Natural killer cell (primary cell): ENCODE measurements at regions not wholly inside any gene's neighbourhood (a gene's known extent, or its start where the extent isn't known, plus 50 kb on each side); places are given as distances from the start of the nearest gene placed in this dataset.

Source experiments
- ATAC-seq, 3 donors: fragments of 150-1000 bp in 2 of 3; fragments of 200-7000 bp in 1 of 3; cut with Tn5 transposase; 1 replicate in 1 of 3; 2 replicates in 2 of 3; pipeline ENCODE4 v1.10.0; 2021; ENCODE audit warnings: mild to moderate bottlenecking in 2 of 3, moderate library complexity in 2 of 3
- DNase-seq, 2 donors: peaks; one replicate each; pipeline versions ENCODE4 v3.0.0 to v3.0.0-alpha.2; 2013 to 2021; ENCODE audit warnings: mixed read lengths in 1 of 2
- H3K27ac ChIP-seq: one replicate; pipeline ENCODE4 v1.5.1; 2013; ENCODE audit warnings: mild to moderate bottlenecking, low read length
- H3K27me3 ChIP-seq: one replicate; pipeline ENCODE4 v1.6.1; 2013; ENCODE audit warnings: low read length; ENCODE audit not compliant: control insufficient read depth, insufficient read depth
- H3K36me3 ChIP-seq: one replicate; pipeline ENCODE4 v1.6.1; 2013; ENCODE audit warnings: low read length; ENCODE audit not compliant: control insufficient read depth, insufficient read depth
- H3K4me1 ChIP-seq: one replicate; pipeline ENCODE4 v1.6.1; 2013; ENCODE audit warnings: low read length; ENCODE audit not compliant: control insufficient read depth, insufficient read depth
- H3K4me3 ChIP-seq: one replicate; pipeline ENCODE4 v1.5.1; 2013; ENCODE audit warnings: low read length
- H3K9me3 ChIP-seq: one replicate; pipeline ENCODE4 v1.6.1; 2013; ENCODE audit warnings: low read length; ENCODE audit not compliant: control insufficient read depth, insufficient read depth
- H3K27ac Mint-ChIP-seq, 2 donors: one replicate each; pipeline ENCODE4 v1.8.0; 2022; ENCODE audit warnings: mild to moderate bottlenecking in 2 of 2, mixed read lengths in 2 of 2, moderate library complexity in 1 of 2
- H3K27me3 Mint-ChIP-seq, 2 donors: one replicate each; pipeline ENCODE4 v1.8.0; 2022; ENCODE audit warnings: low read depth in 2 of 2, mixed read lengths in 2 of 2
- H3K36me3 Mint-ChIP-seq: one replicate; pipeline ENCODE4 v1.8.0; 2022; ENCODE audit warnings: mixed read lengths
- H3K4me1 Mint-ChIP-seq, 2 donors: one replicate each; pipeline ENCODE4 v1.8.0; 2022; ENCODE audit warnings: mixed read lengths in 2 of 2
- H3K4me3 Mint-ChIP-seq: one replicate; pipeline ENCODE4 v1.8.0; 2022; ENCODE audit warnings: mild to moderate bottlenecking, moderate library complexity, mixed read lengths
- H3K9me3 Mint-ChIP-seq, 2 donors: one replicate each; pipeline ENCODE4 v1.8.0; 2022; ENCODE audit warnings: mixed read lengths in 2 of 2
- CTCF ChIP-seq: fragments of 200-600 bp; IDR thresholded peaks from one replicate; pipeline ENCODE4 v1.8.0; 2022; ENCODE audit warnings: antibody characterized with exemption
- WGBS: methylation state at CpG from one replicate; pipeline ENCODE4 v1.1.7; 2013; ENCODE audit warnings: missing lambda C conversion rate; ENCODE audit not compliant: insufficient coverage; 5-methylcytosine and 5-hydroxymethylcytosine counted together
- intact Hi-C: fragments of 100-400 bp; cut with micrococcal nuclease; formaldehyde crosslinking; loops from one replicate; pipeline ENCODE4 v1.14.2; 2022

- Histone ChIP-seq H3K4me1 (peaks cover 14% of the 10 kb centered on the region), H3K9me3 (no peaks in the 10 kb centered on the region), H3K27me3 (peaks cover 14% of the 10 kb centered on the region), H3K27ac (no peak overlapping the region), H3K36me3 (no peaks in the 10 kb centered on the region), H3K4me3 (no peak overlapping the region)
- Mint-ChIP-seq H3K27me3 (peaks cover 37 to 60% of the 10 kb centered on the region in 2 donors), H3K27ac (peak overlapping the region in 1 of 2 donors; percentile 41), H3K4me1 (peaks cover 6 to 13% of the 10 kb centered on the region in 2 donors), H3K36me3 (no peaks in the 10 kb centered on the region), H3K9me3 (no peaks in the 10 kb centered on the region), H3K4me3 (peak overlapping the region; percentile 53)
- no peak for TF ChIP-seq CTCF
- no peak for ATAC-seq
- intact Hi-C loops: no loop called here
- 84% methylated on average over 4 of the region's 4 CpGs for WGBS
- no peak for DNase-seq
These were observed 63.2 kb upstream of the HES1 start for GRCh38 chr3:194072691-194073279.

DNA sequence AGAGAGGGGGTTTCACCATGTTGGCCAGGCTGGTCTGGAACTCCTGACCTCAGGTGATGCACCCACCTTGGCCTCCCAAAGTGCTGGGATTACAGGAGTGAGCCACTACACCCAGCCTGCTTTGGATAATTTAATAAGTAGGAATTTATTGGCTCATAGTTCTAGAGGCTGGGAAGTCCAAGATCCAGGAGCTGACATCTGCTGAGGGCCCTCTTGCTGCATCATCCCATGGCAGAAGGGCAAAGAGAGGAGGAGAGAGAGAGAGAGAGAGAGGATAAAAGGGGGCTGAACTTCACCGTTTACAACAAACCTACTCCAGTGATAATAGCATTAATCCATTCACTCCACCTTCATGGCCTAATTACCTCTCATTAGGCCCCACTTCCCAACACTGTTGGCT is 62.0 kb upstream of the HES1 start:
- WGBS: 86% methylated on average over 1 of the region's 1 CpG
- no peaks in the 10 kb centered on the region for H3K9me3 Mint-ChIP-seq
- Histone ChIP-seq H3K4me1 (peaks cover 14% of the 10 kb centered on the region), H3K36me3 (no peaks in the 10 kb centered on the region), H3K4me3 (no peak overlapping the region), H3K27ac (no peak overlapping the region), H3K9me3 (no peaks in the 10 kb centered on the region), H3K27me3 (peaks cover 14% of the 10 kb centered on the region)
- H3K27ac Mint-ChIP-seq: no peak overlapping the region
- no peak overlapping the region for H3K4me3 Mint-ChIP-seq
- peaks cover 44 to 72% of the 10 kb centered on the region in 2 donors for H3K27me3 Mint-ChIP-seq
- no peaks in the 10 kb centered on the region for H3K36me3 Mint-ChIP-seq
- intact Hi-C loops: no loop called here
- no peak for TF ChIP-seq CTCF
- H3K4me1 Mint-ChIP-seq: peaks cover 6 to 13% of the 10 kb centered on the region in 2 donors
- no peak for DNase-seq
- no peak for ATAC-seq

DNA sequence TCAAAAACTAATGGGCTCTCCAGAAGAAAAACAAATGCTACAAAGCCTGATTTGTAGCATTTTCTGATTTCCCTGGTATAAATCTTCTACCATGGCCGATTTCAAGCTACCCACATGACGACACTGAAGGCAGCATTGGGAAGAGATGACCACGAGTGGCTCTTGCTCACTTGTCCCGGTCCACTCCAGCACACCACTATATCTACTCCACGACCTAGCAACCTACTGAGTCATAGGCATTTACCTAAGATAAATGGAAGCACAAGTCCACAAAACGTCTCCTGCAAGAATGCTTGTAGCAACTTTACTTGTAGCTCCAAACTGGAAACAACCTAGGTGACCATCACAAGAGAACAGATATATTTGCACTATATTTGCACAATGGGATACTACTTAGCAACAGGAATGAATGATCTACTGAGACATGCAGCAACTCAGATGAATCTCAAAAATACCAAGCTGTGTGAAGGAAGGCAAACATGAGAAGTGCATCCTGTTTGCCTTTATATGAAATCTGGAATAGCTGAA is 60.8 kb upstream of the HES1 start:
- DNase-seq: no peak
- Mint-ChIP-seq H3K27me3 (peaks cover 44 to 73% of the 10 kb centered on the region in 2 donors), H3K4me3 (no peak overlapping the region), H3K9me3 (no peaks in the 10 kb centered on the region), H3K27ac (no peak overlapping the region), H3K4me1 (peaks cover 0 to 18% of the 10 kb centered on the region in 2 donors), H3K36me3 (no peaks in the 10 kb centered on the region)
- peaks cover 14% of the 10 kb centered on the region for H3K27me3 ChIP-seq
- H3K36me3 ChIP-seq: no peaks in the 10 kb centered on the region
- H3K27ac ChIP-seq: no peak overlapping the region
- intact Hi-C loops: no loop called here
- WGBS: 83% methylated on average over 6 of the region's 6 CpGs
- TF ChIP-seq CTCF: no peak
- ATAC-seq: no peak
- H3K4me1 ChIP-seq: peaks cover 11% of the 10 kb centered on the region
- H3K9me3 ChIP-seq: no peaks in the 10 kb centered on the region
- no peak overlapping the region for H3K4me3 ChIP-seq
